CD1c-positive myeloid dendritic cell (primary cell): ENCODE measurements at regions not wholly inside any gene's neighbourhood (a gene's known extent, or its start where the extent isn't known, plus 50 kb on each side); places are given as distances from the start of the nearest gene placed in this dataset.
A peak's percentile ranks its signal among the peaks of the same experiment; 100 is the strongest.

Experiments used
- DNase-seq: peaks from one replicate; pipeline ENCODE4 v3.0.0-alpha.2; 2016; ENCODE audit errors: extremely low spot score

GRCh38 chr6:79864421-79864820, 82.9 kb downstream of the ELOVL4 start:
- DNase-seq: no peak

- no peak for DNase-seq
Measured at GRCh38 chr6:79864001-79864400, 83.4 kb downstream of the ELOVL4 start.

- DNase-seq: no peak
Measured at GRCh38 chr6:79863566-79863965, 83.8 kb downstream of the ELOVL4 start.

GRCh38 chr6:79862711-79863110, 84.6 kb downstream of the ELOVL4 start:
- no peak for DNase-seq

GRCh38 chr6:79862126-79862525, 85.2 kb downstream of the ELOVL4 start:
- no peak for DNase-seq

- DNase-seq: no peak
Measured at GRCh38 chr6:79861023-79861422, 86.3 kb downstream of the ELOVL4 start.

GRCh38 chr6:79847426-79847825, 99.9 kb downstream of the ELOVL4 start:
- DNase-seq: no peak

GRCh38 chr6:79842376-79843040, 104.8 kb downstream of the ELOVL4 start:
- DNase-seq: no peak

- peak; percentile 56 for DNase-seq
Measured at GRCh38 chr6:79841577-79842375, 105.6 kb downstream of the ELOVL4 start.

- DNase-seq: no peak
Measured at GRCh38 chr6:79838851-79839250, 108.5 kb downstream of the ELOVL4 start.

GRCh38 chr6:79833964-79834284, 113.4 kb downstream of the ELOVL4 start:
- no peak for DNase-seq

- DNase-seq: no peak
Measured at GRCh38 chr6:79833264-79833963, 113.9 kb downstream of the ELOVL4 start.

- DNase-seq: no peak
Measured at GRCh38 chr6:79832723-79833122, 114.6 kb downstream of the ELOVL4 start.

- DNase-seq: no peak
Measured at GRCh38 chr6:79824202-79824601, 123.2 kb downstream of the ELOVL4 start.

GRCh38 chr6:79821859-79822258, 125.5 kb downstream of the ELOVL4 start:
- DNase-seq: no peak

GRCh38 chr6:79818471-79818870, 128.9 kb downstream of the ELOVL4 start:
- no peak for DNase-seq

- no peak for DNase-seq
Measured at GRCh38 chr6:79814940-79815339, 132.4 kb downstream of the ELOVL4 start.

- peak; percentile 81 for DNase-seq
Measured at GRCh38 chr6:79813854-79814709, 133.3 kb downstream of the ELOVL4 start.

GRCh38 chr6:79813143-79813850, 134.1 kb downstream of the ELOVL4 start:
- DNase-seq: peak; percentile 3

GRCh38 chr6:79812195-79812594, 135.2 kb downstream of the ELOVL4 start:
- no peak for DNase-seq

- DNase-seq: no peak
Measured at GRCh38 chr6:79810871-79811270, 136.5 kb downstream of the ELOVL4 start.
